ENCODE measurements at regions not wholly inside any gene's neighbourhood (a gene's known extent, or its start where the extent isn't known, plus 50 kb on each side); places are given as distances from the start of the nearest gene placed in this dataset.

GRCh38 chr4:174404677-174405076, 117.6 kb downstream of the HPGD start:
- TF ChIP-seq CTCF (IDR thresholded peaks at IDR 0.05) (no peak), POLR2AphosphoS5 (IDR thresholded peaks at IDR 0.05) (no peak)
